Omental fat pad (tissue), 3 donors: ENCODE measurements at regions not wholly inside any gene's neighbourhood (a gene's known extent, or its start where the extent isn't known, plus 50 kb on each side); places are given as distances from the start of the nearest gene placed in this dataset.

Experiments used
- ATAC-seq: fragments of 150-250 bp; one replicate; pipeline ENCODE4 v1.9.1; 2016; ENCODE audit warnings: mild to moderate bottlenecking, moderate library complexity; ENCODE audit not compliant: low FRiP score
- DNase-seq: peaks from one replicate; pipeline ENCODE4 v3.0.0-alpha.2; 2019; ENCODE audit warnings: low spot score
- TF ChIP-seq, protein P1 (sequence below), 3 donors: fragments of 450-650 bp; IDR thresholded peaks; one replicate each; pipeline ENCODE4 v1.5.1; 2016 to 2017; ENCODE audit warnings: antibody characterized with exemption in 3 of 3, mild to moderate bottlenecking in 3 of 3, moderate library complexity in 2 of 3

- DNase-seq = no peak
- peak; percentile 70 for ATAC-seq
- TF ChIP-seq, protein P1, sequence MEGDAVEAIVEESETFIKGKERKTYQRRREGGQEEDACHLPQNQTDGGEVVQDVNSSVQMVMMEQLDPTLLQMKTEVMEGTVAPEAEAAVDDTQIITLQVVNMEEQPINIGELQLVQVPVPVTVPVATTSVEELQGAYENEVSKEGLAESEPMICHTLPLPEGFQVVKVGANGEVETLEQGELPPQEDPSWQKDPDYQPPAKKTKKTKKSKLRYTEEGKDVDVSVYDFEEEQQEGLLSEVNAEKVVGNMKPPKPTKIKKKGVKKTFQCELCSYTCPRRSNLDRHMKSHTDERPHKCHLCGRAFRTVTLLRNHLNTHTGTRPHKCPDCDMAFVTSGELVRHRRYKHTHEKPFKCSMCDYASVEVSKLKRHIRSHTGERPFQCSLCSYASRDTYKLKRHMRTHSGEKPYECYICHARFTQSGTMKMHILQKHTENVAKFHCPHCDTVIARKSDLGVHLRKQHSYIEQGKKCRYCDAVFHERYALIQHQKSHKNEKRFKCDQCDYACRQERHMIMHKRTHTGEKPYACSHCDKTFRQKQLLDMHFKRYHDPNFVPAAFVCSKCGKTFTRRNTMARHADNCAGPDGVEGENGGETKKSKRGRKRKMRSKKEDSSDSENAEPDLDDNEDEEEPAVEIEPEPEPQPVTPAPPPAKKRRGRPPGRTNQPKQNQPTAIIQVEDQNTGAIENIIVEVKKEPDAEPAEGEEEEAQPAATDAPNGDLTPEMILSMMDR (IDR thresholded peaks at IDR 0.05) = no peak
Measured at GRCh38 chr5:4981608-4982007, 158.5 kb upstream of the ADAMTS16 start.

- TF ChIP-seq, protein P1 (IDR thresholded peaks at IDR 0.05) = no peak
- DNase-seq (no peak), ATAC-seq (no peak)
Measured at GRCh38 chr5:4983701-4984100, 156.4 kb upstream of the ADAMTS16 start.

DNA sequence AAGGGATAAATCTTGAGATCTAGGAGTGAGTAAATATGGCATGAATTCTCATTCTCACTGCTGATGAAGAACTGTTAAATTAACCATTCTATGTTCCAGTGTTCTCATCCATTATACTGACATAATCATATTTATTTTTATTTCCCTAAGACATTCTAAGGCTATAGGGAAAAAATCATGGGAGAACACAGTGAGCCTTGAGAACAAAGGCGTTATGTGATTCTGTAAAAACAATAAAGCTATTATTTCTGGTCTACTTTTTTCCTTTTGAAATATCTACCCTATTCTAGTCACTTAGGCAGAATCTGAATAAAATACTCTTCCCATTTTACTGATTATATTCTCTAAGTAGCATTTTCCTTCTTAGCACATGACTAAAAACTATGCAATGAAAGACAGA, 155.7 kb upstream of the ADAMTS16 start:
- TF ChIP-seq, protein P1 (IDR thresholded peaks at IDR 0.05) = no peak
- DNase-seq = no peak
- no peak for ATAC-seq

- no peak for ATAC-seq
Measured at GRCh38 chr5:4987431-4987830, 152.7 kb upstream of the ADAMTS16 start.

GRCh38 chr5:4989118-4989517, 151.0 kb upstream of the ADAMTS16 start:
- TF ChIP-seq, protein P1 (IDR thresholded peaks at IDR 0.05) = no peak
- ATAC-seq (no peak), DNase-seq (no peak)

More at GRCh38 chr5:4987431-4987830, 152.7 kb upstream of the ADAMTS16 start:
- no peak for DNase-seq
- TF ChIP-seq, protein P1 (IDR thresholded peaks at IDR 0.05) = no peak

DNA sequence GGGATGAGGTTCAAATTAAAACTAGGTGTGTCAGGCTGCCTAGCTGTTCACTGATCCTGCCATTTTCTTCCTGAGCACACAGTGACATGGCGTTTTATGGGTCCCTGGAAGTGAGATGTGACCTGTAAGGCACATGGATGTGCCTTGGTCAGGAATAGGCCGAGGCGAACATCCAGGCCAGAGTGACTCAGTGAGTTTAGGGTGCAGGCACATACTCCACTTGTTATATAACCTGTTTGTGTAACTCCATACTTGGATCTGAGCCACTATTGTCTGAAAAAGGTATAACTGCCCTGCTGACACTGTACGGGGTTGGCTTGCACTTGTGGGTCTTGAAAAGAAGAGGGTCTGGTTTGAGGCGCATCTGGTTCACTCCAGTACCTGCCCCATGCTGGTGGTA, 150.1 kb upstream of the ADAMTS16 start:
- DNase-seq (no peak), ATAC-seq (no peak)

DNA sequence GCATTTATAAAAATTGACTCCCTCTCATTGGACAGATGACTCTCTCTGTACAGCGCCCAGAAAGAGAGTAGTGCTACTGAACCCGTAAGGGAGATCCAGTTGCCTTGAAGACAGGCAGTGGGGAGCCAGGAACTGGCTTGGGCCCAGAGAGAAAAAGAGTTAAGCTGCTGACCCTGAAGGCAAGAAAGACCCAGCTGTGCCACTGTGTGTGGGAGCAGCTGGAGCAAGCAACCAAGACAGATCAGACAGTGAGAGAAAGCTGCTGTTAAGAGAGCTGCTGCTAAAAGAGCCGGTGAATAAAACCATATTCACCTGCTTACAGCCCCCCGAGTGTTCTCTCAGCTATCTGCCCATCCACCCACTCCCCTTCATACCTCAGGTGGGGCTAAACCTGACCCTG, 149.7 kb upstream of the ADAMTS16 start:
- DNase-seq (no peak), ATAC-seq (no peak)
- TF ChIP-seq, protein P1 (IDR thresholded peaks at IDR 0.05) = no peak

More for the DNA sequence above, 150.1 kb upstream of the ADAMTS16 start:
- TF ChIP-seq, protein P1 (IDR thresholded peaks at IDR 0.05) = no peak
